ENCODE measurements at regions not wholly inside any gene's neighbourhood (a gene's known extent, or its start where the extent isn't known, plus 50 kb on each side); places are given as distances from the start of the nearest gene placed in this dataset.

DNA sequence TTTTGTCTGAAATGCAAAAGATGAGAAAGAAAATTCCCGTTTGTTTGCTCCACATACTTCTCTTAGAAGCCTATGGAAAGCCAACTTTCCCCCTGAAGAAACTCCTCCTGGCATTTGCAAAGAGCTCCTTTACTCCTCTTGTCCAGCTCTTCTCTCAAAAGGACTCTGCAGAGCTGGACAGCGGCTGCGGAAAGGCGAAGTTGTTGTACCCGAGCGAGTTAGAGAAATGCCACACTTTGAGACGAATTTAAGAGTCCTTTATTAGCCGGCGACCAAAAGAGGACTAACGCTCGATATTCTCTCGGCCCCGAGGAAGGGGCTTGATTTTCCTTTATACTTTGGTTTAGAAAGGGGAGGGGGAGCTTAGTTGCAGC is 157.8 kb downstream of the TRIM27 start:
- H3K27ac ChIP-seq (ENCODE audit: low read length in 2 of 2) = no peak overlapping the region
- no peak overlapping the region for H2AFZ ChIP-seq (ENCODE audit: insufficient read depth, low read depth, low read length, poor library complexity, severe bottlenecking)
- intact Hi-C loops (cut with micrococcal nuclease) = no loop called here
- H3K9ac ChIP-seq (ENCODE audit: low read length) = no peak overlapping the region
- no peaks in the 10 kb centered on the region for H3K79me2 ChIP-seq (ENCODE audit: control insufficient read depth, insufficient read depth, low read length)
- TF ChIP-seq, protein P1, sequence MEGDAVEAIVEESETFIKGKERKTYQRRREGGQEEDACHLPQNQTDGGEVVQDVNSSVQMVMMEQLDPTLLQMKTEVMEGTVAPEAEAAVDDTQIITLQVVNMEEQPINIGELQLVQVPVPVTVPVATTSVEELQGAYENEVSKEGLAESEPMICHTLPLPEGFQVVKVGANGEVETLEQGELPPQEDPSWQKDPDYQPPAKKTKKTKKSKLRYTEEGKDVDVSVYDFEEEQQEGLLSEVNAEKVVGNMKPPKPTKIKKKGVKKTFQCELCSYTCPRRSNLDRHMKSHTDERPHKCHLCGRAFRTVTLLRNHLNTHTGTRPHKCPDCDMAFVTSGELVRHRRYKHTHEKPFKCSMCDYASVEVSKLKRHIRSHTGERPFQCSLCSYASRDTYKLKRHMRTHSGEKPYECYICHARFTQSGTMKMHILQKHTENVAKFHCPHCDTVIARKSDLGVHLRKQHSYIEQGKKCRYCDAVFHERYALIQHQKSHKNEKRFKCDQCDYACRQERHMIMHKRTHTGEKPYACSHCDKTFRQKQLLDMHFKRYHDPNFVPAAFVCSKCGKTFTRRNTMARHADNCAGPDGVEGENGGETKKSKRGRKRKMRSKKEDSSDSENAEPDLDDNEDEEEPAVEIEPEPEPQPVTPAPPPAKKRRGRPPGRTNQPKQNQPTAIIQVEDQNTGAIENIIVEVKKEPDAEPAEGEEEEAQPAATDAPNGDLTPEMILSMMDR (IDR thresholded peaks at IDR 0.05) = no peak
- TF ChIP-seq EZH2 (IDR thresholded peaks at IDR 0.05; ENCODE audit: borderline replicate concordance, insufficient read depth, low read depth, low read length, poor library complexity, severe bottlenecking) = no peak
- DNase-seq (no peak), ATAC-seq (ENCODE audit: low read depth) (no peak)
- H3K4me1 ChIP-seq (ENCODE audit: control insufficient read depth in 2 of 2, insufficient read depth in 2 of 2, low read length in 2 of 2) = peaks cover 0 to 4% of the 10 kb centered on the region in 2 donors
- under 1% methylated on average over 10 of the region's 13 CpGs for WGBS (ENCODE audit: insufficient coverage)
- H3K27ac Mint-ChIP-seq = no peak overlapping the region
- H3K36me3 ChIP-seq (replicated peaks in 1 of 2; ENCODE audit: control extremely low read depth in 1 of 2, control insufficient read depth in 1 of 2, extremely low read depth in 1 of 2, insufficient read depth in 2 of 2, low read length in 1 of 2) = no peaks in the 10 kb centered on the region
- H3K4me1 Mint-ChIP-seq = no peaks in the 10 kb centered on the region
- ChIA-PET CTCF (no interaction called here), POLR2A (no interaction called here)
- no peak overlapping the region for H3K4me3 Mint-ChIP-seq
- no peak overlapping the region for H3K4me3 ChIP-seq (ENCODE audit: control extremely low read depth in 1 of 5, extremely low read depth in 1 of 5, insufficient read depth in 1 of 5, low read depth in 2 of 5, low read length in 4 of 5)
- H3K27me3 ChIP-seq (replicated peaks in 1 of 4; ENCODE audit: control extremely low read depth in 1 of 4, control insufficient read depth in 3 of 4, insufficient read depth in 4 of 4, low read length in 3 of 4) = peaks cover 0 to 67% (median 55%) of the 10 kb centered on the region in 4 experiments
- peaks cover 2 to 30% (median 4%) of the 10 kb centered on the region in 3 donors for H3K9me3 ChIP-seq (ENCODE audit: control extremely low read depth in 1 of 3, control insufficient read depth in 2 of 3, insufficient read depth in 1 of 3, low read length in 2 of 3)
- peaks cover 73% of the 10 kb centered on the region for H3K27me3 Mint-ChIP-seq
- H3K9me3 Mint-ChIP-seq (ENCODE audit: insufficient read depth) = no peaks in the 10 kb centered on the region
- H4K20me1 ChIP-seq (ENCODE audit: control insufficient read depth, insufficient read depth, low read length, poor library complexity, severe bottlenecking) = no peaks in the 10 kb centered on the region
- no peak overlapping the region for H3K4me2 ChIP-seq (replicated peaks; ENCODE audit: low read depth, low read length, poor library complexity, severe bottlenecking)

DNA sequence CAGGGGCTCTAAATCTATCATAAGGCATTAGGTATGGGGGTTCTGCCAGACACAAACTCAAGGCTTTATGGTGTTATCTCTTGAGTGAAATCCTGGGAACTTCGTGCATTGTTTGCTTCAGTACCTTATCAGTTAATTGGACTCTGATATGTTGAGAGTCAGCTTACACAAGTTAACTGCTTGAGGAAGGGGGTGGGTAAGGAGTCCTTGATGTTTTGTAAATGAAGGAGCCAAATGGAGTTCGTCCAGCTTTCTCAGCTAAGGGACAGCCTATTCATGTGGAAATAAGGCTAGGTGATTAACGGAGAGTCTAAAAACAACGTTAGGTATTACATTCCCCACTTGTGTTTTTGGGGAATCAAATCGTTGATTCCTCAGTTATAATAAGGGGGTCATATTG is 157.4 kb downstream of the TRIM27 start:
- Histone ChIP-seq H3K9ac (ENCODE audit: low read length) (no peak overlapping the region), H3K4me1 (ENCODE audit: control insufficient read depth in 2 of 2, insufficient read depth in 2 of 2, low read length in 2 of 2) (peaks cover 0 to 4% of the 10 kb centered on the region in 2 donors), H3K27me3 (replicated peaks in 1 of 4; ENCODE audit: control extremely low read depth in 1 of 4, control insufficient read depth in 3 of 4, insufficient read depth in 4 of 4, low read length in 3 of 4) (peaks cover 0 to 72% (median 59%) of the 10 kb centered on the region in 4 experiments), H3K27ac (ENCODE audit: low read length in 2 of 2) (no peak overlapping the region), H3K4me3 (ENCODE audit: control extremely low read depth in 1 of 5, extremely low read depth in 1 of 5, insufficient read depth in 1 of 5, low read depth in 2 of 5, low read length in 4 of 5) (no peak overlapping the region), H4K20me1 (ENCODE audit: control insufficient read depth, insufficient read depth, low read length, poor library complexity, severe bottlenecking) (no peaks in the 10 kb centered on the region), H3K4me2 (replicated peaks; ENCODE audit: low read depth, low read length, poor library complexity, severe bottlenecking) (no peak overlapping the region), H3K9me3 (ENCODE audit: control extremely low read depth in 1 of 3, control insufficient read depth in 2 of 3, insufficient read depth in 1 of 3, low read length in 2 of 3) (peaks cover 2 to 31% (median 4%) of the 10 kb centered on the region in 3 donors), H2AFZ (ENCODE audit: insufficient read depth, low read depth, low read length, poor library complexity, severe bottlenecking) (no peak overlapping the region), H3K36me3 (replicated peaks in 1 of 2; ENCODE audit: control extremely low read depth in 1 of 2, control insufficient read depth in 1 of 2, extremely low read depth in 1 of 2, insufficient read depth in 2 of 2, low read length in 1 of 2) (no peaks in the 10 kb centered on the region), H3K79me2 (ENCODE audit: control insufficient read depth, insufficient read depth, low read length) (no peaks in the 10 kb centered on the region)
- no peak for DNase-seq
- Mint-ChIP-seq H3K4me3 (no peak overlapping the region), H3K9me3 (ENCODE audit: insufficient read depth) (no peaks in the 10 kb centered on the region), H3K27me3 (peaks cover 76% of the 10 kb centered on the region), H3K27ac (no peak overlapping the region), H3K4me1 (no peaks in the 10 kb centered on the region)
- ChIA-PET CTCF (interaction anchor here (0.7 kb wide), 1 partner anchor 18 kb away, joined by 3 read pairs; no protein-coding TSS in a partner anchor), POLR2A (no interaction called here)
- intact Hi-C loops (cut with micrococcal nuclease) = no loop called here
- 0% methylated on average over 2 of the region's 5 CpGs for WGBS (ENCODE audit: insufficient coverage)
- ATAC-seq (ENCODE audit: low read depth) = no peak
- no peak for TF ChIP-seq EZH2 (IDR thresholded peaks at IDR 0.05; ENCODE audit: borderline replicate concordance, insufficient read depth, low read depth, low read length, poor library complexity, severe bottlenecking)
- TF ChIP-seq, protein P1 (IDR thresholded peaks at IDR 0.05) = no peak

Data from B cell (primary cell).